Heart left ventricle (tissue), 13 donors: ENCODE measurements at regions not wholly inside any gene's neighbourhood (a gene's known extent, or its start where the extent isn't known, plus 50 kb on each side); places are given as distances from the start of the nearest gene placed in this dataset.

Experiments
- POLR2A ChIP-seq, 2 donors: fragments of 450-650 bp; IDR thresholded peaks; one replicate each; pipeline ENCODE4 v1.6.1; 2017; ENCODE audit warnings: antibody characterized with exemption in 2 of 2, mild to moderate bottlenecking in 2 of 2, moderate library complexity in 2 of 2
- TF ChIP-seq, protein P1 (sequence below), 12 donors: fragments of 200-600 bp; sonication (generic) in 4 of 12; IDR thresholded peaks; one replicate each; pipeline versions ENCODE4 v1.5.0 to v1.8.0; 2018 to 2022; ENCODE audit warnings: antibody characterized with exemption in 12 of 12, mild to moderate bottlenecking in 5 of 12
- donor health status: ischemic (EF 13 %, LVEDD 7.1; RV severe dilation, severe dysfunction).
- donor health status: DM: no; HTN: yes; CAD: no.
- donor health status: DM: no; HTN: no; CAD: no.
- donor health status: ischemic (EF 25% LVEDD 6.9; RV normal size, moderate dysfunction).
- donor health status: ischemic (EF 25% LVEDD 5.7; RV mildly dilated, moderate dysfunction).
- donor health status: ischemic (EF 35%, LVEDD 5.7; RV mildly dilated, moderate dysfunction).
- donor health status: nonischemic (EF 11% LVEDD 7.7; RV severe dilation, severe dysfunction).
- donor health status: DM: yes; HTN: yes; CAD: no.
- donor health status: PGD.
- donor health status: ischemic (EF 29% LVEDD 5.4; RV normal size, mild dysfunction).
- donor health status: nonischemic (EF 23%, LVEDD 6.1; RV moderate dilation, normal function).

DNA sequence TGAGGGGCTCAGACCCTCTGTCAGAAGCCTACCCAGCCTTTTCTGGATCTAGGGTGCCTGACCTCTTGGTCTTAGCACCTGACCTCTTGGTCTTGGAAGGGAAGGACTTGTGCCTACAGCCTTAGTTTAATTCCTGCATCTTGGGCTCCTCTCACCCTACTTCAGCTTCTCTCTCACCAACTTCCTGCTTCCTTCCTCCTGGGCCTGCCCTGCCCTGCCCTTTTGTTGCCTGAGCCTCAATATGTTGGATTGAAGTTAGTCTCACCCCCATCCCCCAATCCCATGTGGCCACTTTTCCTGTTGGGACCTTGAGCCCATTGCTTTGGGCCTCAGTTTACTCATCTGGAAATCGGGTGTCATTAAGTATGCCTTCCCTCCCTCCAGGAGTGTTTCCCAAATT, 206.2 kb upstream of the SKOR2 start:
- TF ChIP-seq, protein P1, sequence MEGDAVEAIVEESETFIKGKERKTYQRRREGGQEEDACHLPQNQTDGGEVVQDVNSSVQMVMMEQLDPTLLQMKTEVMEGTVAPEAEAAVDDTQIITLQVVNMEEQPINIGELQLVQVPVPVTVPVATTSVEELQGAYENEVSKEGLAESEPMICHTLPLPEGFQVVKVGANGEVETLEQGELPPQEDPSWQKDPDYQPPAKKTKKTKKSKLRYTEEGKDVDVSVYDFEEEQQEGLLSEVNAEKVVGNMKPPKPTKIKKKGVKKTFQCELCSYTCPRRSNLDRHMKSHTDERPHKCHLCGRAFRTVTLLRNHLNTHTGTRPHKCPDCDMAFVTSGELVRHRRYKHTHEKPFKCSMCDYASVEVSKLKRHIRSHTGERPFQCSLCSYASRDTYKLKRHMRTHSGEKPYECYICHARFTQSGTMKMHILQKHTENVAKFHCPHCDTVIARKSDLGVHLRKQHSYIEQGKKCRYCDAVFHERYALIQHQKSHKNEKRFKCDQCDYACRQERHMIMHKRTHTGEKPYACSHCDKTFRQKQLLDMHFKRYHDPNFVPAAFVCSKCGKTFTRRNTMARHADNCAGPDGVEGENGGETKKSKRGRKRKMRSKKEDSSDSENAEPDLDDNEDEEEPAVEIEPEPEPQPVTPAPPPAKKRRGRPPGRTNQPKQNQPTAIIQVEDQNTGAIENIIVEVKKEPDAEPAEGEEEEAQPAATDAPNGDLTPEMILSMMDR (IDR thresholded peaks at IDR 0.05), result no peak
- no peak for TF ChIP-seq POLR2A (IDR thresholded peaks at IDR 0.05)
